NCI-H2081 treated with DMSO at 0.1 percent for 48 hours (cell line): ENCODE measurements at regions not wholly inside any gene's neighbourhood (a gene's known extent, or its start where the extent isn't known, plus 50 kb on each side); places are given as distances from the start of the nearest gene placed in this dataset.
"Not testable (repeated sequence)": the region's sequence is repeated elsewhere in the genome, so short reads cannot be mapped to it uniquely, and the experiment has no call there.

ENCODE experiments used
- DNase-seq: peaks from one replicate; lab custom pipeline; 2025; lab: John Stamatoyannopoulos, UW

DNA sequence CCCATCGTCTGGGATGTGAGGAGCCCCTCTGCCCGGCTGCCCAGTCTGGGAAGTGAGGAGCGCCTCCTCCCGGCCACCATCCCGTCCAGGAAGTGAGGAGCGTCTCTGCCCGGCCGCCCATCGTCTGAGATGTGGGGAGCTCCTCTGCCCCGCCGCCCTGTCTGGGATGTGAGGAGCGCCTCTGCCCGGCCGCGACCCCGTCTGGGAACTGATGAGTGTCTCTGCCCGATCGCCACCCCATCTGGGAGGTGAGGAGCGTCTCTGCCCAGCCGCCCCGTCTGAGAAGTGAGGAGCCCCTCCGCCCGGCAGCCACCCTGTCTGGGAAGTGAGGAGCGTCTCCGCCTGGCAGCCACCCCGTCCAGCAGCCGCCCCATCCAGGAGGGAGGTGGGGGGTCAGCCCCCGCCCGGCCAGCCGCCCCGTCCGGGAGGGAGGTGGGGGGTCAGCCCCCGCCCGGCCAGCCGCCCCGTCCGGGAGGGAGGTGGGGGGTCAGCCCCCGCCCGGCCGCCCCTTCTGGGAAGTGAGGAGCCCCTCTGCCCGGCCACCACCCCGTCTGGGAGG is 705.8 kb downstream of the DTWD2 start:
- DNase-seq = not testable (repeated sequence)

DNA sequence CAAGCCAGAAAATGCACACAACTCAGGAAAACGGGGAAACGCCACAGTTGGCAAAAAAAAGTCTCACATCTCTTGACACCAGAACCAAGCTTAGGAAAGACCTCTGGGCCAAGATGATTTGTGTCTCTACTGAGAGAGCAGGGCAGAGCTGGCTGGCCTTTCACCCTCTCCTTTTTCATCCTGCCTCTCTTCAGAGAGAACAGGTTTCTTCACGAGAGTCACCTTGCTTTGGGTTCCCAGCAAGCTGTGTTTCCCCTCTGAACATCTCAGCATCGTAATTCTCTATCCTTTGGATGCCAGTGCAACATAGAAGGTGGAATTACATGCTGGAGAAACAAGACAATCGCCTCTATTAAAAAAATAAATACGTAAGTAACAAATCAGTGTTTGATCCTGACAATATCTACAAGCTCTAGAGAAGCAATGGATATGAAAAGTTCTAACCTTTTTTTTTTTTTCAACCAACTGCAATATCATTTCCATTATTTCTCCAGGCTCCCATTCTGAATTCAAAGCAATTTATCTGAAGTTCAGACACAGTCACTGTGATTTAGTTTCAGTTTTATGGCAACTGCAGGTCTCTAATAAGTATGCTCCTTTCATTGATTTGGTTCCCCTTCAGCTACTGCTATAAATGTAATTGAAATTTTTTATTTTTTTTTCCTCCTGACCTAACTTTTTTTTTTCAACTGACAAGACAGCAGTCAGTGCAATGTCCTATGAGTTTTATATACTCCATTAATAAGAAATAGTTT is 708.6 kb downstream of the DTWD2 start:
- no peak for DNase-seq

DNA sequence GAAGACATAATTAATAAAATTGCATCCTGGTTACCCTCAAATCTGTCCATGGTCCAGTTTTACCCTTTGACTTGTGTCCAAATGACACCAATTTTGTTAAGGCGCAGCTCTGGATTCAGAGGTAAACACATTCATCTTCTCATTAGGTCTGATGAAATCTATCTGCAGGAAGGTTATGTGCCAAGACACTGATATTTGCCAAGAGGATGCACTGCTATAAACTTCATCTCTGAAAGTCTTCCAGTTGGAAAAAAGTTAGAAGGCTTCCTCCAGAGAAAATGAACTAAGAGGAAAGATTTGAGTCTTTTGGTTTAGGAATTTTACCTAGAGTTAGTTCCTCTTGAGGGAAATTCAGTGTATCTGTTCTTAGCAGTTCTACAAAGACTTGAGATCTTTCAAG is 717.8 kb downstream of the DTWD2 start:
- DNase-seq = no peak

DNA sequence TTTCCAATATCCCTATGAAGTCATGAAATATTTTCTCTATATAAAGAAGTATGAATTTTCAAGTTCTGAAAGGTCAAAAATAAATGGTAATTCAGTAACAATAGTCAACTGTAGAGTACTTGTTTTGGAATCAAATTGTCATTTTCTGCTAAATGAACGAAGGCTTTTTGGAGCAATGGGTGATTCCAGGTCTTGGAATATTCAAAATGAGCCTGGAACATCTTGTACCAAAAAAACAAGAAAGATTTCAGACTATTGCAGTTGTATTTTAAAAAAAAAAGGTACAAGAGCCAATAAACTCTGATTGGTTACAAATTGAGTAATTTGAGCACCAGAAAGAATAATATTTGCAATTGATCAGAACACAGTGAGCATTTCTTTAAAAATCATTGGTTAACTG is 730.1 kb downstream of the DTWD2 start:
- DNase-seq = no peak

DNA sequence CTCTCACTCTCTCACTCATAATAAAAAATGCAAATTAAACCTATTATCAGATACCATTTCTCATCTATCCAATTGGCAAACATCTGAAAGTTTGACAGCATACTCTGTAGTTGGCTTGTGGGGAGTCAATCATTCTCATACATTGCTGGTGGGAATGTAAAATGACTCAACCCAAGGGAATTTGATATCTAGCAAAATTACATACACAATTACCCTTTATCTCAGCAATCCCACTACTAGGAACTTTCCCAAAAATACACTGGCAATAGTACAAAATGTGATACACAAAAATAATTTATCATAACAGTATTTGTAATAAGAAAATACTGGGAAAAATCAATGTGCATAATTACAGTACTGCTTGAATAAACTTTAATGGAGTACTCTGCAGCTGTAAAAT is 731.3 kb downstream of the DTWD2 start:
- DNase-seq = no peak

DNA sequence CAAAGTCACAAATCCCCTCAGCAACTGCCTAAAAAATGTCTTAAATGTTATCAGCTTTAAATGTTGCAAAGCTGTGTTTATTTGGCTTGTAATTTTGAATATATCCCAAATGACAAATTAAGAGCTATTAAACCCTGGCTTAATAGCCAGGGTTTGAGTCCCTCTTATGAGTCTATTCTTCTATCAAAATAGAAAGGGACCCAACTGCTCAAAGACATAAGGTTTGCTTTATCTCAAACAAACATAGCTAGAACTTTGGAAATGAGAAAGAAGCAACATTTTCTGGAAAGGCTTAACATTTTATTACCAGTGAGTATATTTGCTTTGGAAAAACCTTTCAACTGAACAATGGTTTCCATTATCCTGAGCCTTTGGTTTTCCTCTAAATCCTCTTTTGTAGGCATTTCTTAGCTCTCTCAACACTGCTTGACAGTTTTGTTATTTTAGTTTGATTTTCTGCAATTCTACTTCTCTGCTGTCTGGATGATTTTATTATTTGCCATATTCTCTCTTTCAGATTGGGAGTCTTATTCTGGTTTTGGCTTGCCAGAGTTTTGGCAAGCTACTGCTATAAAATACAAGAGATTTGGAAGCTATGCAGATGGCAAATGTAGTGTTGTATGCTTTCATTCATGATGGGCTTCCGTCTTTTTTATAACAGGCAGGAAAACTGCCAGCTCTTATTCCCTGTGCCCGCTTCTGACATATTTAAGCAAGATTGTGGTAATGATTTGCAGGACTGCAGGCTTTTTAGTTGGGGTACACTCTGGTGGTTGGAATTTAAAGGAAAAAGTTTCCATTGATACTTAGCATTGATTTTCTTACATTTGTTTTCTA is 734.9 kb downstream of the DTWD2 start:
- no peak for DNase-seq

DNA sequence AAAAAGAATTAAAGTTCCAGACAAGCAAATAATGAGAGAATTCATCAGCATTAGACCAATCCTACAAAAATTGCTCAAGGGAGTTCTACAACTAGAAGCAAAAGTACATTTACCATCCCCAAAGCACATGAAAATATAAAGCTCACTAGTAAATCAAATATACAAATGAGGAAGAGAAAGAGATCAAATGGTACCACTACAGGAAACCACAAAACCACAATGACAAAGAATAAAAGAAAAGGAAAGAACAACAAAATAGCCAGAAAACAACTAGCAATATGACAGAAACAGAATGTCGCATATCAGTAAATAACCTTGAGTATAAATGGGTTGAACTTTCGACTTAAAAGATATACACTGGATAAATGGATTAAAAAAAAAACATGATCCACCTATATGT is 739.0 kb downstream of the DTWD2 start:
- DNase-seq = no peak

DNA sequence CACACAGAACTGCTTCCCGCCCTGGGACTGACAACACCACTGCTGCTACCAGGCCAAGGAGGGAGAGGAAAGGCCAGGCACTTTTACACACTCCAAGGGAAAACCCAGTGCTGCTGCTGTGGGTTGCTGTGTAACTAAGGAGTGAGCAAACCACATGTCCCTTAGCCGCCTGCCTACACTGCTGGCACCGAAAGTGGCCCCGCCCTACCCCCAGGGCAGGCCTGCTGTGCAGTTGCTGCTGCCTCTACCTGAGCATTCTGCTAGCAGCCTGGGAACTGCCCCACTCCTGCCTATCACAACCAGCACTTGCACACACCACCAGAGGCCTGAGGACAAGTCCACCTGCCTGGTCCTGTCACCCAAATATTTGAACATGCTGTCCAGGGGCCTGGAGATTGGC is 740.9 kb downstream of the DTWD2 start:
- no peak for DNase-seq

DNA sequence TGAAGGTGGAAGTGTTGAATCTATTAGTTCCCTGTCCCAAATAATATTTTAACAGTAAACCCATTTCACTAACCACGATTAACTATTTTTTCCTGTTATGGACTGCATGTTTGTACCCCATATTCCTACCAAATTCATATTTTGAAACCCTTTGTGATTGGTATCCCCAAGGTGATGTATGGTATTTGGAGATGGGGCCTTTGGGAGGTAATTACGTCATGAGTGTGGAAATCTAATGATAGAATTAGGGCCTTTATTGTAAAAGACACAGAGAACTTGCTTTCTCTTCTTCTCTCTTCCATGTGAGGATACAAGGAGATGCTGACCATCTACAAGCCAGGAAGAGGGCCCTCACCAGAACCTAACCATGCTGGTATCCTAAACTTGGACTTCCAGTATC is 744.7 kb downstream of the DTWD2 start:
- DNase-seq = no peak

DNA sequence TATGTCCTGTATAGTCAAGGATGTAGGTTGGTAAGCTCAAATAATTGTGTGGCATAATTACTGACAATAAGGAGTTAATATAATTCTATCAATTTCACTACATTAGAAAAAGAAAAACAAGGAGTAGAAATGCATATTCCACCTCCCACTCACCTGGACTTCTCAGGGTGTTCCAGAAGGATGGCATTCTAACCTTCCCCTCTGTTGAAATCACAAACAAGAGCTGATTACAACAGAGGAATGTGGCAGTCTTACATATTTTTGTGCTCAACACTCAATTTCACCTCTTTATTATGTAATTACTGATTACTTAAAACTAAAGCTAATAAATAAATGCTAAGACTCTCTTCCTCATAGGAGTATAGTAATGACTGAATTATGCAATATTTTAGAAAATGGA is 745.3 kb downstream of the DTWD2 start:
- DNase-seq = no peak

DNA sequence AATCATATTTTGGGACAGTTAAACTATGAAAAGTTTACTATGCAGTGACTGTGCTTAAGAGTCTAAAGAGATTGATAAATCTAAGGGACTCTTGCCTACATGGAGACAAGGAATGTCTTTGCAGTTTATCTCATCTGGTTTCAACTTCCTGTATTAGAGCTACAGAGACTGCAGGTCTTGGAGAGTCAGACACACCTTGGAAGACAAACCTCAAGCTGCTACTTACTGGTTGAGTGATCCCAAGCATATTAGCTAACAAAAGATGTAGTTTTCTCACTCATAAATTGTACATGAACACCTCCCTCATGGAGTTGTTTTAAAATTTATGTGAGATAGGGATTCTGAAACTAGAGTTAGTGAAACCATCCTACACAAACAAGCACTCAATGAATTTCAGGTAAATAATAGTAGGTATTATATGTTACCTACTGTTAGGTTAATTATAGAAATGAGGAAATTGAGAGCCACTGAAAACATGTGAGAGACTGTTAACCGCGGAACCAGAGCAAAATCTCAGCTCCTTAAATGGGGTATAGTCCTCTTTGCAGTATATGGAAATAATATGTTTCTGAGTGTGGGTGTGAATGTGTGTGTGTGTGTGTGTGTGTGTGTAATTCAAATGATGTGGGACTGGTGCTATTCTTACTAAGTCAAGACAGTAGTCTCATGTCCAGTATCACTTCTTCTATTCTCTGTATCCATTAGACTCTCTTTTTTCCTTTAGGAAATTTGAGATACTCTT is 752.1 kb downstream of the DTWD2 start:
- no peak for DNase-seq

DNA sequence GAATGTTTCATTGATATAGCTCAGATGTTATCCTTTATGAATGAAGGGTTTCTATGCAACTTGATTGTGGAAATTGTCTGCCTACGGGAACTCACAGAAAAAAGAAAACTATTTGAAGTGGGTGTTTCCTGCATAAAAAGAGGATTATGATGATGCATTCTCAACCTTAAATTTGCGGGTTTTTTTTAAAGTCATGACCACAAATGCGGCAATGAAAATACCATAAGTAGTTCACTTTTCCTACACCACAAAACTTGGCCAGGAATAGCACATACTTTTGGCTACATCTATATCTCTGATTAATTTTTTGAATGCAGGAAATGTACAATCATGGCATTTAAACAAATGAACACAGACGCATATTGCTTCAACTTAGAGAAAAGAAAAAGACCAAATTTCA is 754.7 kb downstream of the DTWD2 start:
- DNase-seq = no peak

DNA sequence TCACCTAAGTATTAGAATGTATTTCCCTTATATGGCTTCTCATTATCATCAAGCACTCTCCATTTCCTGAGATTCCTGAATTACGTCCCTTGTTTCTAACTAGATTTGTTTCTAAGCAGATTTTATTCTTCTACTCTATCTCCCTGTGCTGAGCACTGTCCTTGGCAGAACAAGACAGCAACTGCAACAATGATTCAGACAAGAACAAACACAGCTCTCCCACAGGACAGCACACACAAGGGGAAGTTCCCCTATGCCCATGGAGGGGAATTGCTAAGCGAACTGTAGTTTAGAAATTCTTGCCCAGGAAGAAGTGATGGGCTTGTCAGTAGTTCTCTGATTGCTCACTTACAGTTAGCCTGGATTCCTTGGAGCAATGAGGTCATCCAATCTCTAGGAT is 759.9 kb downstream of the DTWD2 start:
- no peak for DNase-seq

DNA sequence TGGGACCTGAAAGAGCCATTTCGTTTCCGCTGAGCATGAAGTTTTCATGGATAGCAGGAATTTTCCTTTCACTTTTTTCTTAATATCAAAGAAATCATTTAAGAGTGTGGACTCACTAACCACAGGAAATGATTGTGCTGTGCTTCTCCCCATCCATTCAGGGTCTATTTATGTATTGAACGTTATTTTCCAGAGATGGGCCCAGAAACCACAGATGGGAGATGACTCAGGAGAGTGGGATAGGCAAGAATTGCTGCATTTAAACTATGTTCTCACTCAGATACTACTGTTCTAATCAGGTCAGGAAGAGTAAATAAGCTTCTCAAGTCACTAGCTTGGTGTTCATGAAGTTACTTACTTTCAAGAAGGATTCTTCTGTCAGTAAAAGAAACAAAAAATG is 763.8 kb downstream of the DTWD2 start:
- DNase-seq = no peak

DNA sequence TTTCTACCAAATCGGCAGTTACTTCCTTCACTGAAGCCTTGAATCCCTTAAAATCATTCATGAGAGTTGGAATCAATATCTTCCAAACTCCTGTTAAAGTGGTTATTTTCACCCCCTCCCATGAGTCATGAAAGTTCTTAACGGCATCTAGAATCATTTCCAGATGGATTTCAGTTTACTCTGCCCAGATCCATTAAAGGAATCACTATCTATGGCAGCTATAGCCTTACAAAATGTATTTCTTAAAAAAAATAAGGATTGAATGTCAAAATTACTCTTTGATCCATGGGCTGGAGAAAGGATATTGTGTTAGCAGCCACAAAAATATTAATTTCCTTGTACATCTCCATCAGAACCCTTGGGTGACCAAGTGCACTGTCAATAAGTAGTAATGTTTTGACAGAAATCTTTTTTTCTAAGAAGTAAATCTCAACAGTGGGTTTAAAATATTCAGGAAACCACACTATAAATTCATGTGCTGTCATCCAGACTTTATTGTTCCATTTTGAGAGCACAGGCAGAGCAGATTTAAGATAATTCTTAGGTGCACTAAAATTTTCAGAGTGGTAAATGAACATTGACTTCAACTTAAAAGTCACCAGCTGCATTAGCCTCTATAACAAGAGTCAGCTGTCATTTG is 767.7 kb downstream of the DTWD2 start:
- DNase-seq = no peak

DNA sequence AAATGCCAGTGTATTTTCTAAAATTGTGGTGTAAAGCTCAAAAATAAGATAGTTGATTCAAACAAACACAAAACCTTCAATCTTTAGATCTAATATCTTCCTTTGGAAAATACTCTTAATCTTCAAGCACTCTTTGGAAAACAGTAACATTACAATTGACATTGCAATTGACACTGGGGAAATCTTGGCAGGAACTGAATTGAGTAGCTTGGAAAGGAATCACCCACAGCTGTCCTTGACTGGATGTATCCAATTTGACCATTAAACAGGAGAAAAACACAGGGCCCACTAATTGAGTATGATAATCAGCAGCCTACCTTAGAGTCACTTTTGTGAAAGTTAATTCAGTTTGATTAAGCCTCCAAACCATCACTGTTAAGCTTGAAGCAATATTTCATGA is 776.7 kb downstream of the DTWD2 start:
- DNase-seq = no peak

DNA sequence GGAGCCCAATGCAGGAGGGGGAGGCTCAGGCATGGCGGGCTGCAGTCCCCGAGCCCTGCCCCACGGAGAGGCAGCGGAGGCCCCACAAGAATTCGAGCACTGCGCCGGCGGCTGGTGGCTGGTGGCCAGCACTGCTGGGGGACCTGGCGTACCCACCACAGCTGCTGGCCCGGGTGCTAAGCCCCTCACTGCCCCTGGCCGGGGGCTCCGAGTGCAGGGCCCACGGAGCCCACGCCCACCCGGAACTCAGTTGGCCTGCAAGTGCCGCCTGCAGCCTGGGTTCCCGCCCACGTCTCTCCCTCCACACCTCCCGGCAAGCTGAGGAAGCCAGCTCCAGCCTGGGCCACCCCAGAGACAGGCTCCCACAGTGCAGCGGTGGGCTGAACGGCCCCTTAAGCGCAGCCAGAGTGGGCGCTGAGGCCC is 780.3 kb downstream of the DTWD2 start:
- DNase-seq = no peak

DNA sequence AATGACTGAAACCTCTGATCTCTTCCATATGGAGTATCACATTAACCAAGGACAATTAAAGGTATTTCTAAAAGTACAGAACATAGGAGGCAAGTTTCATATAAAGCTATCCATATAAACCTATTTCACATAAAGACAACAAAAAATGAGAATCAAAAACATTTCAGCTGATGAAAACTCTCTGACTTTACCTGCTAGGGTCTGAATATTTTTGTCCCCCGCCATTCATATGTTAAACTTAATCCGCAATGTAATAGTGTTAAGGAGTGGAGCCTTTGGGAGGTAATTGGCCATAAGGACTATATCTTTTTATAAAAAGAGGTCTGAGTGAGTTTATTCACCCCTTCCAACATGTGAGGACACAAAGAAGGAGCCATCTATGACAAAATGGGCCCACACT is 788.5 kb downstream of the DTWD2 start:
- DNase-seq = no peak

DNA sequence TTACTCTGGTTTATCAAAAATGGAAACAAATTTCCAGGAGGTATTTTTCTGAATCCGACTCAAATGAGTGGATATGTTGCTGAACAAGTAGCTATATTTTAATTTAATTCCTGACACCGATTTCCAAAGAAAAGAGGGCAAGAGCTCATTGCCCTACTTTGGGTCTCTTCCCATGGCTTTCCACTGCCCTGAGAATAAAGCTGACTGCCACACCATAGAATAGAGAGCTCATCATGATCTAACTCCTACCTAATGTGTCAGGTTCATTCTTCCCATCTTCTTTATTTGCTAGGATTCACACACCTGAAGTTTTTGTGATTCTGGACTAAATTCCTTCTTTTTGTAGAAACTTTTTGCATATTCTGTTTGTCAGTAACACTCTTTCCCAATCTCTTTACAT is 792.1 kb downstream of the DTWD2 start:
- DNase-seq = no peak

DNA sequence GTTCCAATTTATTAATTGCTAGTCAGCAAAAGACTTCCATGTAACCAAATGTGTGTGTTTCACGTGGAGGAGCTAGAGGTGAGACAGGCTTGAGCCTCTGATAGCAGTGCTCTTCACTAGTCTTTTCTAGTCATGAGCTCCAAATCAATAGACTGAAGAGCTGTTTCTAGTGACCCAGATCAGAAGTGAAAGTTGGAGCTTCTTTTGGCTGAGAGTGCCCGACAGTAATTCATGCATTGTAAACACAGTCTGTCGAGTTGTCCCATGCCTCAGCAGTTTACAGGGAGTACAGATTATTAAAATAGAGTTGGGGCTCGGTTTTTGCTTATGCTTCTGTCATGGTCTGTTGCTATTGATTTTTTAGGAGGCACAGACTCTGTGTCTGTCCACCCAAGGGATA is 793.1 kb downstream of the DTWD2 start:
- DNase-seq = no peak

DNA sequence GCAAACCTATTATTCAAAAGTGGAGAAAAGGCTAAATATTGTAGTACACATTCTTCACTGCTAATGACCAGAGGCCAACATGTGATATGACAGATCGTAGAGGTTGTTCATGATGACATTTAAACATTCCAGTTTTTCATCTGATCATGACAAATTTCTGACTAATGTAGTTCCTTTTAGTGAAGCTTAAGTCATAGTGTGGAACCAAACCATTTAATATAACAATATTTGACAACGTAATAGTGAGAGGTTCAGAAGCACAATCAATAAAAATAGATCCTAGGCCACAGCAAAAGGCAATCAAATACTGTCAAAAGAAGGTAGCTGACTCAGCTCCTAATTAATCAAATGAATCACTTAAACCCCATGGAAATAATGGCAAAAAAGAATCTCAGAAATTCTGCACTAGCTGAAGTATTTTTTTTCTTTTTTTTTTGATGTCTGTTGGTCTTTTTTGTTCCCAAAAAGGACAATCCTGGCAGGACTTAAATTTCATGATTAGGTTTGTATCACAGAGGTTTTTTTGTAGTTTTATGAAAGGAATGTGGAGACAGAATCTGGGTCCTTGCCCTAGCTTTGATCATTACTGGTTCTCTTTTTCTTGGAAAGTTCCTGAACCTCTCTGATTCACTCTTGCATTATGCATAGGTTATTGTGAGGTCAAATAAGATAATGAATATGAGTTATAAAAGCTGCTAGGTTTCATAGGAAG is 795.0 kb downstream of the DTWD2 start:
- no peak for DNase-seq
